HepG2 (cell line): ENCODE measurements at regions not wholly inside any gene's neighbourhood (a gene's known extent, or its start where the extent isn't known, plus 50 kb on each side); places are given as distances from the start of the nearest gene placed in this dataset.

Experiments used
- KLF16 ChIP-seq, 2 experiments: sonication (generic) in 1 of 2; formaldehyde crosslinking in 1 of 2; IDR thresholded peaks; 2 replicates each; pipeline versions ENCODE4 v1.6.1 to v1.8.0; 2016 to 2023; ENCODE audit warnings: missing genetic modification reagents in 2 of 2, missing compliant biosample characterization in 1 of 2
- MYC ChIP-seq: sonication (generic); formaldehyde crosslinking; IDR thresholded peaks from 2 replicates; pipeline ENCODE4 v1.9.0; 2021; ENCODE audit warnings: missing genetic modification reagents, borderline replicate concordance
- ZNF136 ChIP-seq: sonication (generic); formaldehyde crosslinking; IDR thresholded peaks from 2 replicates; pipeline ENCODE4 v1.8.1; 2022; ENCODE audit warnings: low read depth, mild to moderate bottlenecking, moderate library complexity, missing genetic modification reagents
- ZNF350 ChIP-seq: sonication (generic); formaldehyde crosslinking; IDR thresholded peaks from 2 replicates; pipeline ENCODE4 v1.4.0; 2020; ENCODE audit warnings: mild to moderate bottlenecking, low read depth, missing genetic modification reagents, borderline replicate concordance
- TF ChIP-seq, protein P1 (sequence below): sonication (generic); formaldehyde crosslinking; IDR thresholded peaks from 2 replicates; pipeline ENCODE4 v1.5.0; 2020; ENCODE audit warnings: mild to moderate bottlenecking, missing genetic modification reagents, moderate library complexity
- TF ChIP-seq, protein P2 (sequence below): IDR thresholded peaks from 2 replicates; pipeline ENCODE4 v1.6.1; 2016; ENCODE audit warnings: control low read depth

DNA sequence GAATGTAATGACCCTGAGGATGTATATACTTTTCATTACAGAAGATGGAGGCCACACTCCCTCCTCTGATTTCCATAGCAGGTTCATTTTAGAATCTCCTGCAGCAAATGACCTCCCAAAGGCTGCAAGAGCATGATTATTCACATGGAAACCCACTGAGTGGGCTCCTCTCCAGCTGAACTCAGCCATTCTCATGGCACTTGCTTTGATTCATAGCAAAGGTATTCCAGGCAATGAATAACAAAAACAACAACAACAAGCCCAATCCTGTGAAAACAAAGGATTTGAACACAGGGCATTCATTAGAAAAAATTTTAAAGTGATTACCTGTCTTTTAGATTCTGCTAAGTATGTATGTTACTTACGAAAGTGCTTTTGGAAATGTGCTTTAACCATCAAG is 894.0 kb upstream of the FRG1 start:
- TF ChIP-seq, protein P1, sequence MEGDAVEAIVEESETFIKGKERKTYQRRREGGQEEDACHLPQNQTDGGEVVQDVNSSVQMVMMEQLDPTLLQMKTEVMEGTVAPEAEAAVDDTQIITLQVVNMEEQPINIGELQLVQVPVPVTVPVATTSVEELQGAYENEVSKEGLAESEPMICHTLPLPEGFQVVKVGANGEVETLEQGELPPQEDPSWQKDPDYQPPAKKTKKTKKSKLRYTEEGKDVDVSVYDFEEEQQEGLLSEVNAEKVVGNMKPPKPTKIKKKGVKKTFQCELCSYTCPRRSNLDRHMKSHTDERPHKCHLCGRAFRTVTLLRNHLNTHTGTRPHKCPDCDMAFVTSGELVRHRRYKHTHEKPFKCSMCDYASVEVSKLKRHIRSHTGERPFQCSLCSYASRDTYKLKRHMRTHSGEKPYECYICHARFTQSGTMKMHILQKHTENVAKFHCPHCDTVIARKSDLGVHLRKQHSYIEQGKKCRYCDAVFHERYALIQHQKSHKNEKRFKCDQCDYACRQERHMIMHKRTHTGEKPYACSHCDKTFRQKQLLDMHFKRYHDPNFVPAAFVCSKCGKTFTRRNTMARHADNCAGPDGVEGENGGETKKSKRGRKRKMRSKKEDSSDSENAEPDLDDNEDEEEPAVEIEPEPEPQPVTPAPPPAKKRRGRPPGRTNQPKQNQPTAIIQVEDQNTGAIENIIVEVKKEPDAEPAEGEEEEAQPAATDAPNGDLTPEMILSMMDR (CRISPR knock-in tag): no peak
- TF ChIP-seq MYC (CRISPR knock-in tag) (no peak), KLF16 (CRISPR knock-in tag; IDR thresholded peaks at IDR 0.05) (no peak), ZNF136 (CRISPR knock-in tag) (no peak), ZNF350 (CRISPR knock-in tag) (no peak)
- TF ChIP-seq, protein P2, sequence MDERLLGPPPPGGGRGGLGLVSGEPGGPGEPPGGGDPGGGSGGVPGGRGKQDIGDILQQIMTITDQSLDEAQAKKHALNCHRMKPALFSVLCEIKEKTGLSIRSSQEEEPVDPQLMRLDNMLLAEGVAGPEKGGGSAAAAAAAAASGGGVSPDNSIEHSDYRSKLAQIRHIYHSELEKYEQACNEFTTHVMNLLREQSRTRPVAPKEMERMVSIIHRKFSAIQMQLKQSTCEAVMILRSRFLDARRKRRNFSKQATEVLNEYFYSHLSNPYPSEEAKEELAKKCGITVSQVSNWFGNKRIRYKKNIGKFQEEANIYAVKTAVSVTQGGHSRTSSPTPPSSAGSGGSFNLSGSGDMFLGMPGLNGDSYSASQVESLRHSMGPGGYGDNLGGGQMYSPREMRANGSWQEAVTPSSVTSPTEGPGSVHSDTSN: no peak
